ENCODE measurements at regions not wholly inside any gene's neighbourhood (a gene's known extent, or its start where the extent isn't known, plus 50 kb on each side); places are given as distances from the start of the nearest gene placed in this dataset.

DNA sequence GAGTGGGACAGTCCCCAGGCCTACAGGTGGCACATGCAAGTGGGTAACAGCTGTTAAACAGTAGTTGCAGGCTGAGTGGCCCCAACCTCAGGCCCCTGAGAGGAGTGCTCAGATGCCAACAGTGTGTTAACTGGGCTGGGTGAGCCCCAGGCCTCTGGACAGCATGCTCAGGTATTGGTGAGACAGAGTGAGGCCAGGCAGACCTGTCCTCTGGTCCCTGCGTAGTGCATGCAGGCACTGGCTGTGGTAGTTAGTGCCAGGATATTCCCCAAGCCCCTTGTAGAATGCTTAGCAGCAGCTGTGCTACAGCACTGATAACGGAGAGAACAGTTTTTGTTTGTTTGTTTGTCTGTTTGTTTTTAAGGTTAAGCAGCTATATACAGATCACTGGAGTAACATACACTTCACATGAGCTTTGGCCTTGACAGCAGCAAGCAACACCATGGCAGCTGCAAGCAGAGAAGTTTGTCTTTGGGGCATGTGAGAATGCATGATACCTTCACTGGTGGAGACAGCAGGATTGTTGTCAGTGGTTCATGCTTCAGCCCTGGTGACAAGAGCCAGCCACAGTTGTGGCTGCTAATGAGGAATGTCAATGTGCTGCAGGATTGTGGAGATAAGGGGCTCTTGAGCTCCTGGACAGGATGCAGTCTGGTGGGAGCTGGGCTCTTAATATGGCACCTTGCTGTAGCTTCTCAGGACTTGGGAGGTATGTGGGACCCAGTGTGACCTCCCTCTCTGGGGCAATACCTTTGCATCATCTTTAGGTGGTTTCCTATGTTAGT, 614.4 kb downstream of the CDH11 start:
- no peaks in the 10 kb centered on the region for H3K4me1 Mint-ChIP-seq
- H3K4me3 Mint-ChIP-seq = no peak overlapping the region
- DNase-seq = no peak
- ChIA-PET POLR2A (no interaction called here), CTCF (no interaction called here)
- H3K36me3 Mint-ChIP-seq = no peaks in the 10 kb centered on the region
- Histone ChIP-seq H3K4me3 (ENCODE audit: low read length) (no peak overlapping the region), H3K27ac (ENCODE audit: low read depth, low read length) (no peak overlapping the region), H3K4me1 (ENCODE audit: insufficient read depth, low read length) (no peaks in the 10 kb centered on the region), H3K9me3 (ENCODE audit: low read length) (peaks cover 9% of the 10 kb centered on the region), H3K27me3 (ENCODE audit: insufficient read depth, low read length, poor library complexity, severe bottlenecking) (no peaks in the 10 kb centered on the region), H3K36me3 (ENCODE audit: insufficient read depth, low read length) (no peaks in the 10 kb centered on the region)
- peaks cover 9 to 48% (median 15%) of the 10 kb centered on the region in 5 donors for H3K9me3 Mint-ChIP-seq
- H3K27ac Mint-ChIP-seq = no peak overlapping the region
- no peaks in the 10 kb centered on the region for H3K27me3 Mint-ChIP-seq

DNA sequence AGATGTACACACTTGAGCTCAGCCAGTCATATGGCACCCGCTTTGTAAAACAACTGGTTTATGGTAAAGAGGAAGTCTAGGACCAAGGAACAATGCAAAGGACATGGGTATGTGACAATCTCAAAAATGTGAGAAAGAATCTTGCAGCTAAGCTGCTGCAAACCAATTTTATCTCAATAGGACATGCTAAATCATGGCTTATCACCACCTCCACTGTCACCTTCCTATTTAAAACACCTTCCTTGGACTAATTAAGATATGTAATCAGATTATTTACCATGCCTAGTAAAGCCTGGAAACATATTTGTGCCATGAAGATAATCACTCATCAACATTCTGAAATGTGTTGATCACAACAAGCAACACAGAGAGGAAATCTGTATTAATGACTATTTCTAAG, 622.7 kb downstream of the CDH11 start:
- Mint-ChIP-seq H3K9me3 (peaks cover 7 to 31% (median 10%) of the 10 kb centered on the region in 5 donors), H3K36me3 (peaks cover 0 to 1% (median 0%) of the 10 kb centered on the region in 3 donors), H3K27me3 (no peaks in the 10 kb centered on the region), H3K27ac (no peak overlapping the region), H3K4me3 (no peak overlapping the region), H3K4me1 (no peaks in the 10 kb centered on the region)
- CTCF ChIA-PET = interaction anchor here (1.1 kb wide), 1 partner anchor 19 kb away, joined by 3 read pairs; no protein-coding TSS in a partner anchor
- Histone ChIP-seq H3K4me1 (ENCODE audit: insufficient read depth, low read length) (no peaks in the 10 kb centered on the region), H3K27me3 (ENCODE audit: insufficient read depth, low read length, poor library complexity, severe bottlenecking) (no peaks in the 10 kb centered on the region), H3K36me3 (ENCODE audit: insufficient read depth, low read length) (no peaks in the 10 kb centered on the region), H3K9me3 (ENCODE audit: low read length) (no peaks in the 10 kb centered on the region), H3K27ac (ENCODE audit: low read depth, low read length) (no peak overlapping the region), H3K4me3 (ENCODE audit: low read length) (no peak overlapping the region)
- POLR2A ChIA-PET = no interaction called here
- no peak for DNase-seq

GRCh38 chr16:64498363-64498762, 623.5 kb downstream of the CDH11 start:
- Histone ChIP-seq H3K27me3 (ENCODE audit: insufficient read depth, low read length, poor library complexity, severe bottlenecking) (no peaks in the 10 kb centered on the region), H3K4me1 (ENCODE audit: insufficient read depth, low read length) (no peaks in the 10 kb centered on the region), H3K27ac (ENCODE audit: low read depth, low read length) (no peak overlapping the region), H3K9me3 (ENCODE audit: low read length) (no peaks in the 10 kb centered on the region), H3K36me3 (ENCODE audit: insufficient read depth, low read length) (no peaks in the 10 kb centered on the region), H3K4me3 (ENCODE audit: low read length) (no peak overlapping the region)
- Mint-ChIP-seq H3K27ac (no peak overlapping the region), H3K27me3 (no peaks in the 10 kb centered on the region), H3K36me3 (peaks cover 0 to 1% (median 0%) of the 10 kb centered on the region in 3 donors), H3K9me3 (peaks cover 5 to 27% (median 9%) of the 10 kb centered on the region in 5 donors), H3K4me3 (no peak overlapping the region), H3K4me1 (no peaks in the 10 kb centered on the region)
- POLR2A ChIA-PET = no interaction called here
- DNase-seq = no peak
- CTCF ChIA-PET = interaction anchor here (1.1 kb wide), 1 partner anchor 18 kb away, joined by 3 read pairs; no protein-coding TSS in a partner anchor

- no peak overlapping the region for H3K27ac ChIP-seq (ENCODE audit: low read depth, low read length)
- H3K36me3 ChIP-seq (ENCODE audit: insufficient read depth, low read length) = no peaks in the 10 kb centered on the region
- DNase-seq = no peak
- H3K9me3 ChIP-seq (ENCODE audit: low read length) = no peaks in the 10 kb centered on the region
- Mint-ChIP-seq H3K36me3 (peaks cover 0 to 1% (median 0%) of the 10 kb centered on the region in 3 donors), H3K27ac (no peak overlapping the region), H3K27me3 (no peaks in the 10 kb centered on the region), H3K4me1 (no peaks in the 10 kb centered on the region), H3K4me3 (no peak overlapping the region), H3K9me3 (peaks cover 7 to 30% (median 12%) of the 10 kb centered on the region in 5 donors)
- ChIA-PET POLR2A (no interaction called here), CTCF (no interaction called here)
- H3K27me3 ChIP-seq (ENCODE audit: insufficient read depth, low read length, poor library complexity, severe bottlenecking) = no peaks in the 10 kb centered on the region
- H3K4me1 ChIP-seq (ENCODE audit: insufficient read depth, low read length) = no peaks in the 10 kb centered on the region
- no peak overlapping the region for H3K4me3 ChIP-seq (ENCODE audit: low read length)
Measured at GRCh38 chr16:64493709-64494108, 628.2 kb downstream of the CDH11 start.

DNA sequence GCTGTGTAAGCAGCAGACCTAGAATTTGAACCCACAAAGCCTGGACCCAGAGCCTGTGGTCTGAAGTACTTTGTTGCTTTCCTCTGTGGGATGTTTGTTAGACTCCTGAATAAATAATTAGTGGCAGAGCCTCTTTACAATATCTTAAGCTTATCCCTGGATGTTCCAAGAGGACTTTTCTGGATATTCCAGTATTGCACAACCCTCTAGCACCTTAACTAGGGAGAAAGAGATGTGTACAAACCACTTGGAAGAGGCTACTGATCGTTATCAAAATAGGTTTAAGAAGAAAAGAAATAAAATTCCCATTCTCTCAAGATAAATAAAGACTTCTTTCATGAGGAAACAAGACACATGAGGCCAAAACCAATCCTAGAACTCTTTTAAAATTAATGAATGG, 632.4 kb downstream of the CDH11 start:
- H3K27me3 Mint-ChIP-seq = no peaks in the 10 kb centered on the region
- H3K4me3 Mint-ChIP-seq = no peak overlapping the region

DNA sequence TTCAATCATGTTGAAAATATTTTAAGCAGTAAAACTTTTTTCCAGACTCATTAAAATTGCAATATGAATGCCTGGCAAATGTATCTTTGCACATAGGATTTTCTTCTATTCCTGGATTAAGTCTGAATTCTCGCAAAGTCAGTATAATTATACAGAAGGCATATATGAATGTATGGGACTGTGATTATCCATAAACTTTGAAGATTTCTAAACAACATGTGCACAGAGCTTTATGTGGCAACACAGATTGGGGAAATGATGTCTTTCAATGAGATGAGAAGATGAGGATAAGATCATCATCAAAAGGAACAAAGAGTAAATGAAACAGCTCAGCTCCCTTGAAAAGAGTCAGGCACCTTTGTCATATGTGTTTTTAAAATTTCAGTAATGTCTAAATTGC, 635.3 kb downstream of the CDH11 start:
- no peaks in the 10 kb centered on the region for H3K4me1 ChIP-seq (ENCODE audit: insufficient read depth, low read length)
- POLR2A ChIA-PET = no interaction called here
- no peak overlapping the region for H3K4me3 ChIP-seq (ENCODE audit: low read length)
- Mint-ChIP-seq H3K36me3 (no peaks in the 10 kb centered on the region), H3K27ac (no peak overlapping the region), H3K9me3 (peaks cover 10 to 27% (median 21%) of the 10 kb centered on the region in 5 donors), H3K27me3 (no peaks in the 10 kb centered on the region), H3K4me1 (no peaks in the 10 kb centered on the region), H3K4me3 (no peak overlapping the region)
- CTCF ChIA-PET = no interaction called here
- no peaks in the 10 kb centered on the region for H3K36me3 ChIP-seq (ENCODE audit: insufficient read depth, low read length)
- DNase-seq = no peak
- H3K27ac ChIP-seq (ENCODE audit: low read depth, low read length) = no peak overlapping the region
- H3K27me3 ChIP-seq (ENCODE audit: insufficient read depth, low read length, poor library complexity, severe bottlenecking) = no peaks in the 10 kb centered on the region
- H3K9me3 ChIP-seq (ENCODE audit: low read length) = no peaks in the 10 kb centered on the region

More for the DNA sequence above, 632.4 kb downstream of the CDH11 start:
- no peak overlapping the region for H3K4me3 ChIP-seq (ENCODE audit: low read length)
- no peaks in the 10 kb centered on the region for H3K27me3 ChIP-seq (ENCODE audit: insufficient read depth, low read length, poor library complexity, severe bottlenecking)
- ChIA-PET POLR2A (no interaction called here), CTCF (no interaction called here)
- H3K9me3 Mint-ChIP-seq = peaks cover 10 to 32% (median 24%) of the 10 kb centered on the region in 5 donors
- H3K27ac ChIP-seq (ENCODE audit: low read depth, low read length) = no peak overlapping the region
- H3K9me3 ChIP-seq (ENCODE audit: low read length) = no peaks in the 10 kb centered on the region
- H3K36me3 Mint-ChIP-seq = no peaks in the 10 kb centered on the region
- H3K4me1 Mint-ChIP-seq = no peaks in the 10 kb centered on the region
- H3K4me1 ChIP-seq (ENCODE audit: insufficient read depth, low read length) = no peaks in the 10 kb centered on the region
- DNase-seq = no peak
- no peaks in the 10 kb centered on the region for H3K36me3 ChIP-seq (ENCODE audit: insufficient read depth, low read length)
- no peak overlapping the region for H3K27ac Mint-ChIP-seq

GRCh38 chr16:64481497-64481896, 640.4 kb downstream of the CDH11 start:
- no peak overlapping the region for H3K4me3 ChIP-seq (ENCODE audit: low read length)
- no peak overlapping the region for H3K27ac Mint-ChIP-seq
- H3K9me3 ChIP-seq (ENCODE audit: low read length) = no peaks in the 10 kb centered on the region
- peaks cover 0 to 27% (median 12%) of the 10 kb centered on the region in 5 donors for H3K9me3 Mint-ChIP-seq
- H3K4me3 Mint-ChIP-seq = no peak overlapping the region
- H3K36me3 ChIP-seq (ENCODE audit: insufficient read depth, low read length) = no peaks in the 10 kb centered on the region
- H3K36me3 Mint-ChIP-seq = no peaks in the 10 kb centered on the region
- CTCF ChIA-PET = no interaction called here
- no peaks in the 10 kb centered on the region for H3K4me1 ChIP-seq (ENCODE audit: insufficient read depth, low read length)
- no peaks in the 10 kb centered on the region for H3K27me3 Mint-ChIP-seq
- no peak for DNase-seq
- H3K4me1 Mint-ChIP-seq = no peaks in the 10 kb centered on the region
- POLR2A ChIA-PET = no interaction called here
- no peak overlapping the region for H3K27ac ChIP-seq (ENCODE audit: low read depth, low read length)
- no peaks in the 10 kb centered on the region for H3K27me3 ChIP-seq (ENCODE audit: insufficient read depth, low read length, poor library complexity, severe bottlenecking)

DNA sequence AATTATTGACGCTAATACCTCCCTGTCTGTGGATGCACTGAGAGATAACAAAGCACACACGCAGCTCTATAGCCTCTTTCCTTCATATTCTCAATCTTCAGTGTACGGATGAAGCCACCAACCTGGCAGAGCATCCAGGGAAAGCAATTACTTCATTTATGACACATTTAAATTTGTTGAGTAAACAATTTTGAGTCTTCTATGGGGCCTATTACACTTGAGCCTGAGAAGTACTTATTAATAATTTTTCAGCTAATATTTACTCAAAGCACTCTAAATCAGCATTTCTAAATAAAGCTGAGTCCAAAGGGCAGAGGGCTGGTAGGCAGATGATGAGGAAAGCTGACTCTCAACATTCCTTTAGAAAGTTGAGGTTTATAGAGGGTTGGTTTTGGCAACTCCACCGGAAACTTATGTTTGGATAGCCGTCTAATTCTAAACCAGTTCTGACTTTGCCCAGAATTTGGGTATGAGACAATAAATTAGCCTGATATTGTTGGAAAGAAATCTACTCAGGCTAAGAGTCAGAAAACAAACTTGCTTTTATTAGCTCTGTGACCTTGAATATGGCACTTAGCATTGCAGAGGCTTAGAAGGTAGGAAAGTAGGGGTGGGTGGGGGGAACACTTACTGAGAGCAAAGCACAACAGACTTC, 643.5 kb downstream of the CDH11 start:
- Histone ChIP-seq H3K9me3 (ENCODE audit: low read length) (no peaks in the 10 kb centered on the region), H3K4me1 (ENCODE audit: insufficient read depth, low read length) (no peaks in the 10 kb centered on the region), H3K27me3 (ENCODE audit: insufficient read depth, low read length, poor library complexity, severe bottlenecking) (no peaks in the 10 kb centered on the region), H3K27ac (ENCODE audit: low read depth, low read length) (no peak overlapping the region), H3K4me3 (ENCODE audit: low read length) (no peak overlapping the region), H3K36me3 (ENCODE audit: insufficient read depth, low read length) (no peaks in the 10 kb centered on the region)
- POLR2A ChIA-PET = no interaction called here
- Mint-ChIP-seq H3K27ac (no peak overlapping the region), H3K4me1 (no peaks in the 10 kb centered on the region), H3K27me3 (no peaks in the 10 kb centered on the region), H3K36me3 (no peaks in the 10 kb centered on the region), H3K9me3 (peaks cover 0 to 42% (median 14%) of the 10 kb centered on the region in 5 donors), H3K4me3 (no peak overlapping the region)
- no peak for DNase-seq
- CTCF ChIA-PET = no interaction called here

Data from CD8-positive, alpha-beta memory T cell (primary cell).